WTC11 (cell line): ENCODE measurements at regions not wholly inside any gene's neighbourhood (a gene's known extent, or its start where the extent isn't known, plus 50 kb on each side); places are given as distances from the start of the nearest gene placed in this dataset.

ENCODE experiments used
- ATAC-seq: fragments of 200-7000 bp; cut with Tn5 transposase; 2 replicates; pipeline ENCODE4 v1.10.0; 2021; ENCODE audit warnings: mild to moderate bottlenecking, moderate library complexity
- CTCF ChIA-PET: fragments of 300-600 bp; sonication (Branson Sonifier 250); formaldehyde crosslinking; loops from one replicate; lab custom pipeline; 2021; ENCODE audit warnings: antibody characterized with exemption; lab: Charles Lee
- POLR2A ChIA-PET: fragments of 350-600 bp; sonication (Branson Sonifier 250); formaldehyde crosslinking; loops from one replicate; lab custom pipeline; 2021; ENCODE audit warnings: antibody characterized with exemption; lab: Charles Lee
- DNase-seq: peaks from one replicate; pipeline ENCODE4 v3.0.0; 2021; ENCODE audit warnings: low spot score
- H3K27ac Mint-ChIP-seq: 2 replicates; pipeline ENCODE4 v1.8.0; 2021; ENCODE audit warnings: mixed read lengths
- H3K27me3 Mint-ChIP-seq: 2 replicates; pipeline ENCODE4 v1.8.0; 2021; ENCODE audit warnings: low read depth, mild to moderate bottlenecking, moderate library complexity, mixed read lengths
- H3K36me3 Mint-ChIP-seq: 2 replicates; pipeline ENCODE4 v1.8.0; 2021; ENCODE audit warnings: mixed read lengths
- H3K4me1 Mint-ChIP-seq: 2 replicates; pipeline ENCODE4 v1.8.0; 2022; ENCODE audit warnings: mixed read lengths
- H3K4me3 Mint-ChIP-seq: 2 replicates; pipeline ENCODE4 v1.8.0; 2021; ENCODE audit warnings: mild to moderate bottlenecking, moderate library complexity, mixed read lengths
- H3K9me3 Mint-ChIP-seq: 2 replicates; pipeline ENCODE4 v1.8.0; 2021; ENCODE audit warnings: mixed read lengths
- ATF1 ChIP-seq: sonication (generic); formaldehyde crosslinking; IDR thresholded peaks from 2 replicates; pipeline ENCODE4 v1.8.1; 2023; ENCODE audit warnings: mild to moderate bottlenecking, moderate library complexity, missing genetic modification reagents
- CBFB ChIP-seq: sonication (generic); formaldehyde crosslinking; IDR thresholded peaks from 2 replicates; pipeline ENCODE4 v1.8.1; 2022; ENCODE audit warnings: mild to moderate bottlenecking, low read depth, missing genetic modification reagents
- CREM ChIP-seq: sonication (generic); formaldehyde crosslinking; IDR thresholded peaks from 2 replicates; pipeline ENCODE4 v1.8.1; 2022; ENCODE audit warnings: mild to moderate bottlenecking, missing genetic modification reagents, moderate library complexity
- ELF4 ChIP-seq: sonication (generic); formaldehyde crosslinking; IDR thresholded peaks from 2 replicates; pipeline ENCODE4 v1.8.1; 2022; ENCODE audit warnings: low read depth, mild to moderate bottlenecking, moderate library complexity, missing genetic modification reagents
- ETV6 ChIP-seq: sonication (generic); formaldehyde crosslinking; IDR thresholded peaks from 2 replicates; pipeline ENCODE4 v1.8.1; 2022; ENCODE audit warnings: mild to moderate bottlenecking, missing genetic modification reagents
- FOXP1 ChIP-seq: sonication (generic); formaldehyde crosslinking; IDR thresholded peaks from 2 replicates; pipeline ENCODE4 v1.8.0; 2022; ENCODE audit warnings: missing genetic modification reagents, mild to moderate bottlenecking, moderate library complexity, borderline replicate concordance
- GRHL2 ChIP-seq: fragments of 250-450 bp; sonication (Bioruptor Pico); IDR thresholded peaks from 2 replicates; pipeline ENCODE4 v1.8.0; 2022; ENCODE audit warnings: mild to moderate bottlenecking, moderate library complexity; ENCODE audit not compliant: insufficient replicate concordance, severe bottlenecking
- JAZF1 ChIP-seq: fragments of 250-450 bp; sonication (Bioruptor Pico); IDR thresholded peaks from 2 replicates; pipeline ENCODE4 v1.9.0; 2021; ENCODE audit warnings: moderate library complexity, mild to moderate bottlenecking, inconsistent platforms
- MAX ChIP-seq: sonication (generic); formaldehyde crosslinking; IDR thresholded peaks from 2 replicates; pipeline ENCODE4 v1.8.0; 2022; ENCODE audit warnings: mild to moderate bottlenecking, missing genetic modification reagents
- MXD4 ChIP-seq: fragments of 250-450 bp; sonication (Bioruptor Pico); IDR thresholded peaks from 2 replicates; pipeline ENCODE4 v1.8.0; 2021; ENCODE audit warnings: mild to moderate bottlenecking, moderate library complexity, borderline replicate concordance
- NR1H2 ChIP-seq: sonication (generic); formaldehyde crosslinking; IDR thresholded peaks from 2 replicates; pipeline ENCODE4 v1.9.0; 2021; ENCODE audit warnings: mild to moderate bottlenecking, moderate library complexity, missing genetic modification reagents
- PRDM15 ChIP-seq: sonication (generic); formaldehyde crosslinking; IDR thresholded peaks from 2 replicates; pipeline ENCODE4 v1.8.0; 2022; ENCODE audit warnings: missing genetic modification reagents
- PREB ChIP-seq: sonication (generic); formaldehyde crosslinking; IDR thresholded peaks from 2 replicates; pipeline ENCODE4 v1.8.1; 2022; ENCODE audit warnings: mild to moderate bottlenecking, missing genetic modification reagents, moderate library complexity, borderline replicate concordance
- SOX15 ChIP-seq: fragments of 250-450 bp; sonication (Bioruptor Pico); IDR thresholded peaks from 2 replicates; pipeline ENCODE4 v1.9.0; 2021; ENCODE audit warnings: mild to moderate bottlenecking
- SP1 ChIP-seq: sonication (generic); formaldehyde crosslinking; conservative IDR thresholded peaks from 2 replicates; pipeline ENCODE4 v1.8.1; 2022; ENCODE audit warnings: missing genetic modification reagents
- TEAD1 ChIP-seq: sonication (generic); formaldehyde crosslinking; IDR thresholded peaks from 2 replicates; pipeline ENCODE4 v1.8.0; 2022; ENCODE audit warnings: mild to moderate bottlenecking, missing genetic modification reagents
- ZNF121 ChIP-seq: sonication (generic); formaldehyde crosslinking; IDR thresholded peaks from 2 replicates; pipeline ENCODE4 v1.8.0; 2023; ENCODE audit warnings: missing genetic modification reagents
- ZNF232 ChIP-seq: sonication (generic); formaldehyde crosslinking; IDR thresholded peaks from 2 replicates; pipeline ENCODE4 v1.8.0; 2022; ENCODE audit warnings: mild to moderate bottlenecking, missing genetic modification reagents
- TF ChIP-seq, protein P1 (sequence below): fragments of 250-450 bp; sonication (Bioruptor Pico); IDR thresholded peaks from 2 replicates; pipeline ENCODE4 v1.8.0; 2021; ENCODE audit warnings: mild to moderate bottlenecking
- TF ChIP-seq, protein P2 (sequence below): fragments of 250-450 bp; sonication (Bioruptor Pico); IDR thresholded peaks from 2 replicates; pipeline ENCODE4 v2.1.2; 2022; ENCODE audit warnings: mild to moderate bottlenecking, moderate library complexity
- TF ChIP-seq, protein P3 (sequence below): sonication (generic); formaldehyde crosslinking; IDR thresholded peaks from 2 replicates; pipeline ENCODE4 v1.8.1; 2023; ENCODE audit warnings: mild to moderate bottlenecking, missing genetic modification reagents, borderline replicate concordance

GRCh38 chr12:124082012-124082411, 109.0 kb downstream of the ZNF664 start (continued):
- no peak for TF ChIP-seq PRDM15
- no peak for TF ChIP-seq FOXP1 (CRISPR knock-in tag)

GRCh38 chr12:124082687-124083086, 109.7 kb downstream of the ZNF664 start:
- CTCF ChIA-PET, result interaction anchor here (0.5 to 1.1 kb wide), 3 partner anchors 29 to 191 kb away, joined by 3 read pairs; no protein-coding TSS in a partner anchor

DNA sequence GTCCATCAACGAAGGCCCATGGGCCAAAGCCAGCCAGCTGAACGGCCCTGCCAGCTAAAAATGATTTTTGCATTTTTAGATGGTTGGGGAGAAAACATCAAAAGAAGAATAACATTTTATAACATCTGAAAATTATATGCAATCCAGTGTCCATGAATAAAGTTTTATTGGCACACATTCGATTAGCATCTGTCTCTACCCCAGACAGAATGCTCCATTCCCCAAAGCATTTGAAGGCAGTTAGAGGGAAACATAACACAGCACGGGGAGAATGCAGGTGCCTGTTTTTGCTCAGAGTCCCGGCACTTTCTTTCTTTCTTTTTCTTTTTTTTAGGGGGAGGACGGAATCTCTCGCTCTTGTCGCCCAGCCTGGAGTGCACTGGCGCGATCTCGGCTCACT, 110.7 kb downstream of the ZNF664 start:
- H3K36me3 Mint-ChIP-seq, result no peaks in the 10 kb centered on the region
- H3K4me1 Mint-ChIP-seq, result peaks cover 27% of the 10 kb centered on the region
- DNase-seq (no peak), ATAC-seq (no peak)
- H3K27ac Mint-ChIP-seq, result no peak overlapping the region
- peaks cover 3% of the 10 kb centered on the region for H3K27me3 Mint-ChIP-seq
- POLR2A ChIA-PET, result interaction anchor here (0.7 to 0.8 kb wide), 3 partner anchors 14 to 77 kb away, joined by 3 read pairs; no protein-coding TSS in a partner anchor
- CTCF ChIA-PET, result no interaction called here
- no peaks in the 10 kb centered on the region for H3K9me3 Mint-ChIP-seq
- H3K4me3 Mint-ChIP-seq, result no peak overlapping the region
- TF ChIP-seq CBFB (CRISPR knock-in tag) (no peak), NR1H2 (CRISPR knock-in tag) (no peak), GRHL2 (CRISPR knock-in tag) (no peak), ZNF232 (no peak), ETV6 (CRISPR knock-in tag) (no peak), MXD4 (no peak), ELF4 (CRISPR knock-in tag) (no peak), ZNF121 (CRISPR knock-in tag) (no peak), SP1 (CRISPR knock-in tag) (no peak), JAZF1 (no peak), FOXP1 (CRISPR knock-in tag) (no peak), TEAD1 (CRISPR knock-in tag) (no peak), ATF1 (CRISPR knock-in tag) (no peak), PREB (CRISPR knock-in tag) (no peak), SOX15 (CRISPR knock-in tag) (no peak)
- TF ChIP-seq, protein P1, sequence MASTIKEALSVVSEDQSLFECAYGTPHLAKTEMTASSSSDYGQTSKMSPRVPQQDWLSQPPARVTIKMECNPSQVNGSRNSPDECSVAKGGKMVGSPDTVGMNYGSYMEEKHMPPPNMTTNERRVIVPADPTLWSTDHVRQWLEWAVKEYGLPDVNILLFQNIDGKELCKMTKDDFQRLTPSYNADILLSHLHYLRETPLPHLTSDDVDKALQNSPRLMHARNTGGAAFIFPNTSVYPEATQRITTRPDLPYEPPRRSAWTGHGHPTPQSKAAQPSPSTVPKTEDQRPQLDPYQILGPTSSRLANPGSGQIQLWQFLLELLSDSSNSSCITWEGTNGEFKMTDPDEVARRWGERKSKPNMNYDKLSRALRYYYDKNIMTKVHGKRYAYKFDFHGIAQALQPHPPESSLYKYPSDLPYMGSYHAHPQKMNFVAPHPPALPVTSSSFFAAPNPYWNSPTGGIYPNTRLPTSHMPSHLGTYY (CRISPR knock-in tag), result no peak

More at GRCh38 chr12:124082687-124083086, 109.7 kb downstream of the ZNF664 start:
- Mint-ChIP-seq H3K4me1 (peaks cover 22% of the 10 kb centered on the region), H3K36me3 (no peaks in the 10 kb centered on the region), H3K27me3 (peaks cover 3% of the 10 kb centered on the region), H3K9me3 (no peaks in the 10 kb centered on the region), H3K27ac (no peak overlapping the region)
- no peak for DNase-seq
- POLR2A ChIA-PET, result no interaction called here
- no peak for ATAC-seq
- TF ChIP-seq CREM (no peak), MAX (CRISPR knock-in tag) (no peak)
- TF ChIP-seq, protein P2, sequence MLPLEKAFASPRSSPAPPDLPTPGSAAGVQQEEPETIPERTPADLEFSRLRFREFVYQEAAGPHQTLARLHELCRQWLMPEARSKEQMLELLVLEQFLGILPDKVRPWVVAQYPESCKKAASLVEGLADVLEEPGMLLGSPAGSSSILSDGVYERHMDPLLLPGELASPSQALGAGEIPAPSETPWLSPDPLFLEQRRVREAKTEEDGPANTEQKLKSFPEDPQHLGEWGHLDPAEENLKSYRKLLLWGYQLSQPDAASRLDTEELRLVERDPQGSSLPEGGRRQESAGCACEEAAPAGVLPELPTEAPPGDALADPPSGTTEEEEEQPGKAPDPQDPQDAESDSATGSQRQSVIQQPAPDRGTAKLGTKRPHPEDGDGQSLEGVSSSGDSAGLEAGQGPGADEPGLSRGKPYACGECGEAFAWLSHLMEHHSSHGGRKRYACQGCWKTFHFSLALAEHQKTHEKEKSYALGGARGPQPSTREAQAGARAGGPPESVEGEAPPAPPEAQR (CRISPR knock-in tag), result no peak
- TF ChIP-seq, protein P3, sequence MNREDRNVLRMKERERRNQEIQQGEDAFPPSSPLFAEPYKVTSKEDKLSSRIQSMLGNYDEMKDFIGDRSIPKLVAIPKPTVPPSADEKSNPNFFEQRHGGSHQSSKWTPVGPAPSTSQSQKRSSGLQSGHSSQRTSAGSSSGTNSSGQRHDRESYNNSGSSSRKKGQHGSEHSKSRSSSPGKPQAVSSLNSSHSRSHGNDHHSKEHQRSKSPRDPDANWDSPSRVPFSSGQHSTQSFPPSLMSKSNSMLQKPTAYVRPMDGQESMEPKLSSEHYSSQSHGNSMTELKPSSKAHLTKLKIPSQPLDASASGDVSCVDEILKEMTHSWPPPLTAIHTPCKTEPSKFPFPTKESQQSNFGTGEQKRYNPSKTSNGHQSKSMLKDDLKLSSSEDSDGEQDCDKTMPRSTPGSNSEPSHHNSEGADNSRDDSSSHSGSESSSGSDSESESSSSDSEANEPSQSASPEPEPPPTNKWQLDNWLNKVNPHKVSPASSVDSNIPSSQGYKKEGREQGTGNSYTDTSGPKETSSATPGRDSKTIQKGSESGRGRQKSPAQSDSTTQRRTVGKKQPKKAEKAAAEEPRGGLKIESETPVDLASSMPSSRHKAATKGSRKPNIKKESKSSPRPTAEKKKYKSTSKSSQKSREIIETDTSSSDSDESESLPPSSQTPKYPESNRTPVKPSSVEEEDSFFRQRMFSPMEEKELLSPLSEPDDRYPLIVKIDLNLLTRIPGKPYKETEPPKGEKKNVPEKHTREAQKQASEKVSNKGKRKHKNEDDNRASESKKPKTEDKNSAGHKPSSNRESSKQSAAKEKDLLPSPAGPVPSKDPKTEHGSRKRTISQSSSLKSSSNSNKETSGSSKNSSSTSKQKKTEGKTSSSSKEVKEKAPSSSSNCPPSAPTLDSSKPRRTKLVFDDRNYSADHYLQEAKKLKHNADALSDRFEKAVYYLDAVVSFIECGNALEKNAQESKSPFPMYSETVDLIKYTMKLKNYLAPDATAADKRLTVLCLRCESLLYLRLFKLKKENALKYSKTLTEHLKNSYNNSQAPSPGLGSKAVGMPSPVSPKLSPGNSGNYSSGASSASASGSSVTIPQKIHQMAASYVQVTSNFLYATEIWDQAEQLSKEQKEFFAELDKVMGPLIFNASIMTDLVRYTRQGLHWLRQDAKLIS (CRISPR knock-in tag), result no peak
- TF ChIP-seq, all 79 proteins: peak for 0
- no peak overlapping the region for H3K4me3 Mint-ChIP-seq
